Suppressor macrophage treated with lipopolysaccharide for 1 hour (primary cell): ENCODE measurements at regions not wholly inside any gene's neighbourhood (a gene's known extent, or its start where the extent isn't known, plus 50 kb on each side); places are given as distances from the start of the nearest gene placed in this dataset.

Experiments used
- DNase-seq, 3 donors: peaks; one replicate each; pipeline ENCODE4 v3.0.0-alpha.2; 2020 to 2022

DNA sequence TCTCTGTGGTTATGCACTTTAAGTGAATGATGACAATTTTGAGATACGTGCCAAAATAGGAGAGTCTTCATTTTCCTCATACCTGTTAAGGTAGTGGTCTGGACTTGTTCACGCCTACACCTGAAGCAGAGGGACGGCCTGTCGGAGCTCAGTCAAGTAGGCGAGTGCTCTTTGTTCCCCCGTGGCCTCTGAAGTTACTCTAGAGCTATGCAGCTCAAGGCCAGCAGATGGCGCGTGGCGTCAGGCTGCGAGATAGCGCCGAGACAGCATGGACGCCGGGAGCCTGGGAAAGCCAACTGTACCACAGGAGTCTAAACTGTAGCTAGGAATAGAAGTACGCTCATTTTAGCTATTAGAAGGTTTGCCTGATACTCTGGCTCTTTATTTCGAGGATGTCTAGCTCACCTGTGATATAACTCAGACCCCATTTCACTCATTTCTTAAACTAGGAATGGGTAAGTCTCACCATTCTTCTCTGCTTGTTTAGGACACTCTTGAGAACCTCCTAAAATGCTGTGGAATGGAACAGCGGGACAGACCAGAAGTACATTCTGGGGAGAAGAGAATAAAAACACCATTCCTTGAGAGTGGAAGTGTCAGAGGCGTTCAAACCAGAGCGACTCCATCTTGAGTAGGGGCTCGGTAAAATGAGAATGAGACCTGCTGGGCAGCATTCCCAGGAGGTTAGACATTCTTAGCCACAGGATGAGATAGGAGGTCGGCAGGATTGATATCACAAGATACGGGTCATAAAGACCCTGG lies 267.4 kb upstream of the HMGA2 start:
- peak; percentile 74 to 87 (median 87) for DNase-seq

GRCh38 chr12:65557438-65558181 lies 266.7 kb upstream of the HMGA2 start:
- DNase-seq: no peak

- DNase-seq: no peak
Observed at GRCh38 chr12:65560286-65560685, 264.0 kb upstream of the HMGA2 start.

GRCh38 chr12:65561798-65562382 lies 262.4 kb upstream of the HMGA2 start:
- DNase-seq: no peak

- DNase-seq: peak in 1 of 3 donors; percentile 3
Observed at GRCh38 chr12:65565601-65566560, 258.4 kb upstream of the HMGA2 start.

- DNase-seq: no peak
Observed at GRCh38 chr12:65566751-65567150, 257.5 kb upstream of the HMGA2 start.

DNA sequence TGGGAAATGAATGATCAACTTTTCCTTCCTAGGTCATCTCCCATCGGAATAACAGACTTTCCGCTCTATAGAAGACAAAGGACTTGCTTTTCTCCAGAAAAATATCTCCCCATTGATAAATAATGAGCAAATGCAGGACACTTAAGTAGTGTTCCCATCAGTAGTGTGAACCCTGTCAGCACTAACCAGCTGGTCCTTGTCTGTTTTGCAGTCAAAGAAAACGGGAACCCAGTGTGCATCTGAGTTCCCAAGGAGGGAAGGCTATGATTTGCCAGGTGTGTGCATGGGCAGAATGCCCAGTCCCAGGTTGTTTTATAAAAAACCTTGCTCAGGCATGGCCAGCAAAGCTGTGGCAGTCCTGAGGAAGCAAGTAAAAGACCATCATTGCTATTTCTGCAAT lies 256.5 kb upstream of the HMGA2 start:
- DNase-seq: no peak

GRCh38 chr12:65568517-65568916 lies 255.8 kb upstream of the HMGA2 start:
- no peak for DNase-seq

DNA sequence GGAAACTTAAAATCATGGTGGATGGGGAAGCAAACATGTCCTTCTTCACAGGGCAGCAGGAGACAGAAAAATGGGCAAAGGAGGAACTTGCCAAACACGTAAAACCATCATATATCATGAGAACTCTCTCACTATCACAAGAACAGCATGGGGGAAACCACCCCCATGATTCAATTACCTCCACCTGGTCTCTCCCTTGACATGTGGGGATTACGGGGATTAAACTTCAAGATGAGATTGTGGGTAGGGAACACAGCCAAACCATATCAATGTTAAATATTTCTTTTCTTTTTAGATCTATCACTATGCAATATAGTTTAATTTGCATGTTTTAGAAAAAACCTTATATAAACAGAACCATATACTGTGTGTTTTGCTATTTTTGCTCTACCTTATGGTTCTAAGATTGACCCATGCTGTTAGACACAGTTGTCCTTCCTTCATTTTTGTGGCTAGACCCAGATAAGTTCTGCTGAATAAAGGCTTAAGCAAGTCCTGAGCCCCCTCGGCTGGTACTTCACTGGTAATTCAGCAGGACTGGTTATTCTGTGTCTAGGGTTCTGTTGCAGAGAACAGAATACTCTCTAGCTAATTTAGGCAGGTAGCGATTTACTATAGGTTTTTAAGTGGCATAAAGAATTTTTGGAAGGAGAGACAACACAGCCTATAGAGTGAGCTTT lies 253.7 kb upstream of the HMGA2 start:
- DNase-seq: no peak

- DNase-seq: no peak
Observed at GRCh38 chr12:65574867-65575266, 249.4 kb upstream of the HMGA2 start.

GRCh38 chr12:65584016-65584415 lies 240.3 kb upstream of the HMGA2 start:
- DNase-seq: no peak

GRCh38 chr12:65585648-65586602 lies 238.4 kb upstream of the HMGA2 start:
- no peak for DNase-seq

DNA sequence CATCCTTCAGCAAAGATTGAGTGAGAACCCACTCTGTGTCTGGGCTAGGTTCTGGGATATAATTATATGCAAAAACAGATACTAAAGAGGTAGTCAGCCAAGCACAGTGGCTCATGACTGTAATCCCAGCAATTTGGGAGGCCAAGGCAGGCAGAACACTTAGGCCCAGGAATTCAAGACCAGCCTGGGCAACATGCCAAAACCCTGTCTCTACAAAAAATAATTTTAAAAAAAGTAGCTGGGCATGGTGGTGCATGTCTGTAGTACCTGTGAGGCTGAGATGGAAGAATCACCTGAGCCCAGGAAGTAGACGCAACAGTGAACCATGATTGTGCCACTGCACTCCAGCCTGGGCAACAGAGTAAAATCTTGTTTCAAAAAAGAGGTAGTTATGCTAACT lies 237.5 kb upstream of the HMGA2 start:
- DNase-seq: no peak

DNA sequence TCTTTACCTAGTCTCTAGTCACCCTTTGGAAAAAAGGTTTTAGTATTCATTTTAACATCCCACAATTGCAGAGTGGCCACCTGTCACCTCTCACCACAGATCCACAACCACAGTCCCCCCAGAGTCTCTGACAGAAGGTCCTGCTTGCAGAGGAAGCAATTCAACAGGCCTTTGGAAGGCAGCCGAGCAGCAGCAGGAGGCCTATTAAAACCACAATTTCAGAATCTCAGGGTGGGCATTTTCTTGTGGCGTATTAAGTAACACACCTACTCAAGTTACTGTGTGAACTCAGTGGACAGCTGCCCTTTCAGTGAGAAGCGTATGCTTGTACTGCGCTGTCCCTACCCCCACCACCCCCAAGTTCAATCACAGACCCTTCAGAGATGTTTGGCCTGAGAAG lies 234.0 kb upstream of the HMGA2 start:
- DNase-seq: no peak

- peak in 1 of 3 donors; percentile 12 for DNase-seq
Observed at GRCh38 chr12:65592416-65592815, 231.9 kb upstream of the HMGA2 start.

- DNase-seq: no peak
Observed at GRCh38 chr12:65593239-65593701, 231.0 kb upstream of the HMGA2 start.

- no peak for DNase-seq
Observed at GRCh38 chr12:65594409-65594808, 229.9 kb upstream of the HMGA2 start.

GRCh38 chr12:65595016-65595560 lies 229.2 kb upstream of the HMGA2 start:
- DNase-seq: no peak

DNA sequence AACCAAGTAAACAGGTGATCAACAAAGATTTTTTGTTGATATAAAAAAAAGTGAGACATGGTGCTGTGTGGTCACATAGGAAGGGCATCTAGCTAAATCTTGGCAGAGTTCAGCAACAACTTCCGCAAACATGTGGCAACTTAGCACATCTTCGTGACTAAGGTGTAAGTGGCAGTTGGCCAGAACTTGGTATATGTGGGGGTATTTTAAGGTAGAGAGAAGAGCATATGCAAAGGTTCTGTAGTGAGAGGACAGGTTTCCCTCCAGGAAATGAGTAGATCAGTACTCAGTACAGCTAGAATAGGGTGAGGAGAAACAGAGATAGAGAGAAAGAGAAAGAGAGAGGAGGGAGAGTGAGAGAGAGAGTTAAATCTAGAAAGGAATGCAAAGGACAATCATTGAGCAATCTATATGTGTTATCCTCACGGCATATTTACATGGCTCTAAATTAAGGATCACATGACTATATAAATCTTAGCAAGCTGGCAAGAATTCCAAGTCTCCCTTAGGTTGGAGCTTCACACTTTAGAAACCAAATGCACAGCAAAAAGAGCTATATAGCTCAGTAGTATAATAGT lies 227.7 kb upstream of the HMGA2 start:
- DNase-seq: no peak

GRCh38 chr12:65597527-65597926 lies 226.8 kb upstream of the HMGA2 start:
- DNase-seq: no peak
